ENCODE measurements at regions not wholly inside any gene's neighbourhood (a gene's known extent, or its start where the extent isn't known, plus 50 kb on each side); places are given as distances from the start of the nearest gene placed in this dataset.

GRCh38 chr1:193489191-193489590 lies 302.8 kb upstream of the B3GALT2 start:
- H3K9me3 ChIP-seq (ENCODE audit: control insufficient read depth, insufficient read depth, low read length) = no peaks in the 10 kb centered on the region

GRCh38 chr1:193487722-193488121 lies 301.3 kb upstream of the B3GALT2 start:
- H3K9me3 ChIP-seq (ENCODE audit: control insufficient read depth, insufficient read depth, low read length) = no peaks in the 10 kb centered on the region
- no peaks in the 10 kb centered on the region for H3K36me3 ChIP-seq (ENCODE audit: control insufficient read depth, insufficient read depth, low read length)
- H3K4me3 ChIP-seq (ENCODE audit: low read depth, low read length) = no peak overlapping the region
- no peaks in the 10 kb centered on the region for H3K4me1 ChIP-seq (ENCODE audit: control insufficient read depth, insufficient read depth, low read length)
- no peaks in the 10 kb centered on the region for H3K27me3 ChIP-seq (ENCODE audit: control insufficient read depth, insufficient read depth, low read length)
- H3K9ac ChIP-seq (ENCODE audit: low read depth, low read length) = no peak overlapping the region

More at GRCh38 chr1:193489191-193489590, 302.8 kb upstream of the B3GALT2 start:
- no peaks in the 10 kb centered on the region for H3K27me3 ChIP-seq (ENCODE audit: control insufficient read depth, insufficient read depth, low read length)
- no peak overlapping the region for H3K4me3 ChIP-seq (ENCODE audit: low read depth, low read length)
- H3K36me3 ChIP-seq (ENCODE audit: control insufficient read depth, insufficient read depth, low read length) = no peaks in the 10 kb centered on the region
- H3K9ac ChIP-seq (ENCODE audit: low read depth, low read length) = no peak overlapping the region
- H3K4me1 ChIP-seq (ENCODE audit: control insufficient read depth, insufficient read depth, low read length) = no peaks in the 10 kb centered on the region

GRCh38 chr1:193486671-193487229 lies 300.3 kb upstream of the B3GALT2 start:
- Histone ChIP-seq H3K27me3 (ENCODE audit: control insufficient read depth, insufficient read depth, low read length) (no peaks in the 10 kb centered on the region), H3K4me1 (ENCODE audit: control insufficient read depth, insufficient read depth, low read length) (no peaks in the 10 kb centered on the region), H3K9me3 (ENCODE audit: control insufficient read depth, insufficient read depth, low read length) (no peaks in the 10 kb centered on the region), H3K9ac (ENCODE audit: low read depth, low read length) (no peak overlapping the region), H3K36me3 (ENCODE audit: control insufficient read depth, insufficient read depth, low read length) (no peaks in the 10 kb centered on the region), H3K4me3 (ENCODE audit: low read depth, low read length) (no peak overlapping the region)

- no peaks in the 10 kb centered on the region for H3K4me1 ChIP-seq (ENCODE audit: control insufficient read depth, insufficient read depth, low read length)
- H3K9me3 ChIP-seq (ENCODE audit: control insufficient read depth, insufficient read depth, low read length) = no peaks in the 10 kb centered on the region
- H3K4me3 ChIP-seq (ENCODE audit: low read depth, low read length) = no peak overlapping the region
- H3K9ac ChIP-seq (ENCODE audit: low read depth, low read length) = no peak overlapping the region
- no peaks in the 10 kb centered on the region for H3K36me3 ChIP-seq (ENCODE audit: control insufficient read depth, insufficient read depth, low read length)
- H3K27me3 ChIP-seq (ENCODE audit: control insufficient read depth, insufficient read depth, low read length) = no peaks in the 10 kb centered on the region
These were observed 294.3 kb upstream of the B3GALT2 start for GRCh38 chr1:193480755-193481154.

- H3K4me3 ChIP-seq (ENCODE audit: low read depth, low read length) = no peak overlapping the region
- H3K36me3 ChIP-seq (ENCODE audit: control insufficient read depth, insufficient read depth, low read length) = no peaks in the 10 kb centered on the region
- no peaks in the 10 kb centered on the region for H3K27me3 ChIP-seq (ENCODE audit: control insufficient read depth, insufficient read depth, low read length)
- H3K4me1 ChIP-seq (ENCODE audit: control insufficient read depth, insufficient read depth, low read length) = no peaks in the 10 kb centered on the region
- H3K9ac ChIP-seq (ENCODE audit: low read depth, low read length) = no peak overlapping the region
- no peaks in the 10 kb centered on the region for H3K9me3 ChIP-seq (ENCODE audit: control insufficient read depth, insufficient read depth, low read length)
These were observed 292.8 kb upstream of the B3GALT2 start for GRCh38 chr1:193479187-193479586.

- Histone ChIP-seq H3K36me3 (ENCODE audit: control insufficient read depth, insufficient read depth, low read length) (no peaks in the 10 kb centered on the region), H3K4me3 (ENCODE audit: low read depth, low read length) (no peak overlapping the region), H3K9ac (ENCODE audit: low read depth, low read length) (no peak overlapping the region), H3K4me1 (ENCODE audit: control insufficient read depth, insufficient read depth, low read length) (no peaks in the 10 kb centered on the region), H3K27me3 (ENCODE audit: control insufficient read depth, insufficient read depth, low read length) (no peaks in the 10 kb centered on the region), H3K9me3 (ENCODE audit: control insufficient read depth, insufficient read depth, low read length) (no peaks in the 10 kb centered on the region)
These were observed 290.3 kb upstream of the B3GALT2 start for GRCh38 chr1:193476748-193477147.

- no peaks in the 10 kb centered on the region for H3K27me3 ChIP-seq (ENCODE audit: control insufficient read depth, insufficient read depth, low read length)
- H3K9ac ChIP-seq (ENCODE audit: low read depth, low read length) = no peak overlapping the region
- no peak overlapping the region for H3K4me3 ChIP-seq (ENCODE audit: low read depth, low read length)
- H3K9me3 ChIP-seq (ENCODE audit: control insufficient read depth, insufficient read depth, low read length) = no peaks in the 10 kb centered on the region
- H3K36me3 ChIP-seq (ENCODE audit: control insufficient read depth, insufficient read depth, low read length) = no peaks in the 10 kb centered on the region
- no peaks in the 10 kb centered on the region for H3K4me1 ChIP-seq (ENCODE audit: control insufficient read depth, insufficient read depth, low read length)
These were observed 287.5 kb upstream of the B3GALT2 start for GRCh38 chr1:193473932-193474331.

GRCh38 chr1:193472838-193473398 lies 286.5 kb upstream of the B3GALT2 start:
- Histone ChIP-seq H3K27me3 (ENCODE audit: control insufficient read depth, insufficient read depth, low read length) (no peaks in the 10 kb centered on the region), H3K9ac (ENCODE audit: low read depth, low read length) (no peak overlapping the region), H3K36me3 (ENCODE audit: control insufficient read depth, insufficient read depth, low read length) (no peaks in the 10 kb centered on the region), H3K9me3 (ENCODE audit: control insufficient read depth, insufficient read depth, low read length) (no peaks in the 10 kb centered on the region), H3K4me1 (ENCODE audit: control insufficient read depth, insufficient read depth, low read length) (no peaks in the 10 kb centered on the region), H3K4me3 (ENCODE audit: low read depth, low read length) (no peak overlapping the region)

GRCh38 chr1:193472430-193472829 lies 286.0 kb upstream of the B3GALT2 start:
- H3K9ac ChIP-seq (ENCODE audit: low read depth, low read length) = no peak overlapping the region
- no peaks in the 10 kb centered on the region for H3K9me3 ChIP-seq (ENCODE audit: control insufficient read depth, insufficient read depth, low read length)

GRCh38 chr1:193471981-193472380 lies 285.6 kb upstream of the B3GALT2 start:
- no peaks in the 10 kb centered on the region for H3K27me3 ChIP-seq (ENCODE audit: control insufficient read depth, insufficient read depth, low read length)
- no peak overlapping the region for H3K4me3 ChIP-seq (ENCODE audit: low read depth, low read length)
- no peaks in the 10 kb centered on the region for H3K9me3 ChIP-seq (ENCODE audit: control insufficient read depth, insufficient read depth, low read length)
- H3K9ac ChIP-seq (ENCODE audit: low read depth, low read length) = no peak overlapping the region
- no peaks in the 10 kb centered on the region for H3K4me1 ChIP-seq (ENCODE audit: control insufficient read depth, insufficient read depth, low read length)
- H3K36me3 ChIP-seq (ENCODE audit: control insufficient read depth, insufficient read depth, low read length) = no peaks in the 10 kb centered on the region

More at GRCh38 chr1:193472430-193472829, 286.0 kb upstream of the B3GALT2 start:
- Histone ChIP-seq H3K4me3 (ENCODE audit: low read depth, low read length) (no peak overlapping the region), H3K27me3 (ENCODE audit: control insufficient read depth, insufficient read depth, low read length) (no peaks in the 10 kb centered on the region), H3K36me3 (ENCODE audit: control insufficient read depth, insufficient read depth, low read length) (no peaks in the 10 kb centered on the region), H3K4me1 (ENCODE audit: control insufficient read depth, insufficient read depth, low read length) (no peaks in the 10 kb centered on the region)

- H3K36me3 ChIP-seq (ENCODE audit: control insufficient read depth, insufficient read depth, low read length) = no peaks in the 10 kb centered on the region
- no peaks in the 10 kb centered on the region for H3K9me3 ChIP-seq (ENCODE audit: control insufficient read depth, insufficient read depth, low read length)
- H3K27me3 ChIP-seq (ENCODE audit: control insufficient read depth, insufficient read depth, low read length) = no peaks in the 10 kb centered on the region
- no peak overlapping the region for H3K4me3 ChIP-seq (ENCODE audit: low read depth, low read length)
- peaks cover 6% of the 10 kb centered on the region for H3K4me1 ChIP-seq (ENCODE audit: control insufficient read depth, insufficient read depth, low read length)
- no peak overlapping the region for H3K9ac ChIP-seq (ENCODE audit: low read depth, low read length)
These were observed 277.0 kb upstream of the B3GALT2 start for GRCh38 chr1:193463326-193463932.

- peaks cover 6% of the 10 kb centered on the region for H3K4me1 ChIP-seq (ENCODE audit: control insufficient read depth, insufficient read depth, low read length)
- no peaks in the 10 kb centered on the region for H3K27me3 ChIP-seq (ENCODE audit: control insufficient read depth, insufficient read depth, low read length)
- H3K9ac ChIP-seq (ENCODE audit: low read depth, low read length) = no peak overlapping the region
- H3K4me3 ChIP-seq (ENCODE audit: low read depth, low read length) = no peak overlapping the region
- no peaks in the 10 kb centered on the region for H3K36me3 ChIP-seq (ENCODE audit: control insufficient read depth, insufficient read depth, low read length)
- no peaks in the 10 kb centered on the region for H3K9me3 ChIP-seq (ENCODE audit: control insufficient read depth, insufficient read depth, low read length)
These were observed 276.4 kb upstream of the B3GALT2 start for GRCh38 chr1:193462629-193463320.

Measured in iPS-15b (cell line).